CD4-positive, alpha-beta T cell treated with Interleukin-15 for 4 hours (primary cell): ENCODE measurements at regions not wholly inside any gene's neighbourhood (a gene's known extent, or its start where the extent isn't known, plus 50 kb on each side); places are given as distances from the start of the nearest gene placed in this dataset.
"Not testable (repeated sequence)": the region's sequence is repeated elsewhere in the genome, so short reads cannot be mapped to it uniquely, and the experiment has no call there.

Experiments used
- DNase-seq: peaks from one replicate; pipeline ENCODE4 v3.0.0-alpha.2; 2020; ENCODE audit warnings: low spot score

GRCh38 chrX:31014474-31014873, 57.4 kb downstream of the FTHL17 start:
- not testable (repeated sequence) for DNase-seq

DNA sequence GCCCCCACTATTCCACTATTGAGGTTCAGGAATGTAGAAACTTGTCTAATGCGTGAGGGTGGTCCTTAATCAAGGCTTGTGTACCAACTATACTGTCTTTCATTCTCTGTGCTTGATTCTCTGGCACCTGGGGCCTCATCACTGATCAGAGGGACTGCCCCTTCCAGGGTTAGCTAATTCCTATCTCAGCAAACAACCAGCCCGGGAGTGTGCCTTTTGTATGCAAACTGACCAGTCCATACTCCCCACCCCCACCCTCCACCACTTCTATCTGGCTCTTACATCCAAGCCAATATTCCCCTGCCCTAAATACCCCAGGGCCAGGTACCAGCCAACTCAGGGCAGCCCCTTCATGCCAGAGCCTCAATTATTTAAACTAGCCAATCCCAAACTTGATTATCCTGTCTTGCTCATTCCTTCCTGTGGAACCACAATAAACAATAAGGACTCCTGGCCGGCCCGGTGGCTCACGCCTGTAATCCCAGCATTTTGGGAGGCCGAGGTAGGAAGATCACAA, 59.3 kb downstream of the FTHL17 start:
- no peak for DNase-seq

DNA sequence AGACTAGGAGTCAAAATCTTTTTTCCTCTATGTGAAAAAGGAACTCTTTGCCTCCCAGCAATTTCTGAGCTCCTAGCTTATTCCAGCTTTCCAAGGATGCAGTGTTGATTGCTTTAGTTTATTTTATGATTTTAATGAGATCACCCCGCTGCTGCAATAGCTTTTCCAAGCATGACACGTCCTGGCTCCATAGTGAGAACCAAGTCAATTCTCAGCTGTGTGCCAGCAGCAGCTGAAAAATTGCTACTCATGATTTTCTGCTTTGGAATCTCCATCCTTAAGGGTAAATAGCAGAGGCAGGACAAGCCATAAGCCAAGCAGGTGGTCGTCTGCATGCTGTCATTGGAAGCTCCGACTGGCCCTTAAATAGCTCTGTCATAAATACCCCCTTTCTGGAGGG, 64.5 kb downstream of the FTHL17 start:
- DNase-seq, result no peak

- no peak for DNase-seq
These were observed 65.8 kb downstream of the FTHL17 start for GRCh38 chrX:31006027-31006426.

- DNase-seq, result no peak
These were observed 74.4 kb downstream of the FTHL17 start for GRCh38 chrX:30997411-30997810.

- DNase-seq, result no peak
These were observed 76.1 kb downstream of the FTHL17 start for GRCh38 chrX:30995705-30996104.

DNA sequence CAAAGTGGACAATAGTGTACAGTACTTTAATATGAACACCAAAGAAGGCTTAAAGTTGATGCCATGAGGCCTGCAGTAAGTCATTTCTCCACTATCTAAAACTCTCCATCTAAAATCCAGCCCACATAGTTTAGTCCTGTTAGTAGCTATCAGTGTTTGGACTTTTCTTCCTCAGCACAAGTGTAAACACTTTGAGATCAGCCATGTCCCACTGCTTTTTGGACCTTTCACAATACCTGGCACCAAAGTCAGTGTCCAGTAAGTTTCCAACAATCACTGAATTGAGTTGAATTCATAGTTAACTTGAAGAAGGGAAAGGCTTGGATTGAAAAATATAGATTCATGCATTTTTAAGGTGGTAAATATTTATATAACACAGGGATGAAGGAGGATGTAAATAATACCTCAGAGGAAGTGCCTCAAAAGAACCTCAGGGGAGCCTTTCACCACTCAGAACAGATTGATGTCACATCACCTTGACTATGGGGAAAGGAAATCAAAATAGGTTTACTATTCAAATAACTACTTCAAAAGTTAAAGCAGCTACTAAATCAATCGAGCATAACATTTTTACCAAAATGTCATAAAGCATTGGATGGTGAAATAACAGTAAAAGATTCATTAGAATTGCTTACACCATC, 76.7 kb downstream of the FTHL17 start:
- no peak for DNase-seq

- not testable (repeated sequence) for DNase-seq
These were observed 77.8 kb downstream of the FTHL17 start for GRCh38 chrX:30994018-30994417.

DNA sequence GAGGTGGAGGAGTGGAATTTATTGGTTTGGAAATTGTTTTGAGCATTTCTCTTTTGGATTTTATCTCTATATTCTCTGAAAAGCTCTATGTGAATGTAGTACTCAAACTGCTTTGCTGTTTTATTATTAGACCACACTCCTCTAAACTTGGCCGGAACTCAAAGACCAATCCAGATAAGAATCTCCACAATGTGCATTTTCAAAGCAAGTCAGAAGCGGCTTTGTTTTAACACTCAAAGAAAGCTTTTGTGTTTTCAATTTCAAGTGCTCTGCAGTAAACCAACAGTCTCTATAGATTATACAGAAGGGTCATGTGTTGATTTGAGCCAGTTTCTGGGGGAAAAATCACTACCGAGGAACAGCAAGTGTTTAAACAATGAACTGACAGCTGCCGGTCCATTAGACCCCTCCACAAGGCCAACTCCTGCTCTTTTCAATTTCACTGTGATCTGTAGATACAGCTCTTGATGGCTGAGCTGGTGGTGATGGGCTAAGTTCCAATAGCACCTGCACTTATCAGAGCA, 79.4 kb downstream of the FTHL17 start:
- DNase-seq, result no peak

GRCh38 chrX:30990361-30990760, 81.5 kb downstream of the FTHL17 start:
- no peak for DNase-seq

GRCh38 chrX:30982467-30982866, 89.4 kb downstream of the FTHL17 start:
- no peak for DNase-seq

DNA sequence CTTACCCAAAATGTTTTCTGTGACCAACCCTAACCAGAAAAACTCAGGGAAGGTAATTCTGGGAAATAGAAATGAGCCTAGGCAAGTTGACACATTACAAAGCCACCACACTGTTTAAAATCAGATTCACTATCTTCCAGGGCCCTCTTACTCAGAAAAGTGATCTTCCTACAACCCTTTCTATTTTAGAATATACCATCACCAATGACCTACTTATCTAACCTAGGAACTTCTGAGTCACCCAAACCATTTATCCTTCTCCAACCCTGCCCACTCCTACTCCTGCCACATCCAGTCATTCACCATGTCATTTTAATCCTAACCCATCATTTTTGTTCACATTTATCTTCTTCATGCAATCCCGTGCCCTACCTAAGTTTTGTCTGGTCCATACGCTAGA, 89.9 kb downstream of the FTHL17 start:
- no peak for DNase-seq

DNA sequence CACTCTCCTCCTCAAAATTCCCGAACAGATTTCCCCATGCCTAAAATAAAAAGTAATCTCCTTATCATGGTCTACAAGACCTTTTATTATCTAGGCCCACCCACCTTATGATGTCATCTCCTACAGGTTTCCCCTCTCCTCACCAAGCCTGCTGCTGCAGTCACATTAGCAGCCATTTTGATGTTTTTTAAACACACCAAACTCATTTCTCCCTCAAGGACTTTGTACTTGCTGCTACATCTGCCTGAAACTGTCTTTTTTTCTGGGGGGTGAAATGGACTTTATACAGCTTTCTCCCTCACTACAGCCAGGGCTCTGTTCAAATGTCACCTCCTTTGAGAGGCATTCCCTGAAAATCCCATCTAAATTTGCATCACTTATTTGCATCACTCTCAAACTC, 90.2 kb upstream of the TAB3 start:
- no peak for DNase-seq

DNA sequence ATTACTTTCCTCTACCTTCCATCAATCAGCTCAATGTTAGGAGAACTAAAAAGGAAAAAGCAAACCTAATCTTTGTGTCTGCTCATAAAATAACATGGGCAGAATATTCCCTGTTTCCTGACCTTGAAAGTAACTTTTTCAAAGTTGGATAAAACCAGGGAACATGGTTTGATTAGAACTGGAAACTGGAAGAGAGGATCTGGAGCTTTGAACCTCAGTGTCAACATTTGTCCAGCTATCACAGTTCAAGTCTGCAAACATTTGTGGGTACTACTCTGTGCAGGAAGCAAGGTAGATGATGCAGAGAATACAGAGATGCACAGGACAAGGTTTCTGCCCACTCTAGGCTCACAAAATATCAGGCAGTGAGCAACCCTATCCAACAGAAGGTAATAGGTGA, 86.4 kb upstream of the TAB3 start:
- no peak for DNase-seq

- no peak for DNase-seq
These were observed 84.9 kb upstream of the TAB3 start for GRCh38 chrX:30973784-30974427.

DNA sequence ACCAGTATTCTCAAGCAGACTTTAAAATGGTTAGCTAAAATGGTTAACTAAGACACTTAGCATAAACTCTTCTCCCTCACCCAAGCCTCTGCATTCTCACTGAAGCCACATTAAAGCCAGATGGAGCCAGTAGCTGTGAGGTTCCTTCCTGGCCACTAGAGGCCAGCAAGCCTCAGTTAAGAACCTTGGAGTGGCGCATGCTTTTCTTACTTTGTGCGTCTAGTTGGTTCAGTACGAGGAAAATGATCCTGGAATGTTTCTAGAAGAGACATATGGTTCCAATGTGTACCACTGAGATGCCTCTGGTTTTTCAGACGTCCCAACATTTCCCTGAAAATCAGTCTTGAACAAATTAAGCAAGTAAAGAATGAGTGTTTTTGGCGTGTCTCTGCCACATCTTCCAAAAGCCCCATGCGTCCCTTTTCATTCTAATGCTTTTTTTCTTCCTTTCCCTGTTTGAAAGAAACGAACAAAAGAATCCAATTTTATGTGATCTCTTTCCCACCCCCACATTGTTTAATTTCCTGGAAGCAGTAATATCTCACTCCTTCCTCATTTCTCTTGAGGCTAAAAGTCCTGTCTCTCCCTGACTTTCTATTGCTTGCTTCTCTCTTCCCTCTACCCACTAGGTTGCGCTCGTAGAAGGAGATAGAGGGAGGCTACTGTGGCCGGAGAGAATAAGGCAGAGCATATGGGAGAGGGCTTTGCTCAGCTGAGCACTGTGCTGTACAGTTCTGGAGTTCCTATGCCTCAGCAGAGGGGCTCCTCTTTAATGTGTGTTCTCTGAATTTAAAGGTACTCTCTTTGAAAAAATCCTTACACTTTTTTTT, 82.9 kb upstream of the TAB3 start:
- DNase-seq, result peak; percentile 8

GRCh38 chrX:30967516-30967915, 78.5 kb upstream of the TAB3 start:
- DNase-seq, result no peak

DNA sequence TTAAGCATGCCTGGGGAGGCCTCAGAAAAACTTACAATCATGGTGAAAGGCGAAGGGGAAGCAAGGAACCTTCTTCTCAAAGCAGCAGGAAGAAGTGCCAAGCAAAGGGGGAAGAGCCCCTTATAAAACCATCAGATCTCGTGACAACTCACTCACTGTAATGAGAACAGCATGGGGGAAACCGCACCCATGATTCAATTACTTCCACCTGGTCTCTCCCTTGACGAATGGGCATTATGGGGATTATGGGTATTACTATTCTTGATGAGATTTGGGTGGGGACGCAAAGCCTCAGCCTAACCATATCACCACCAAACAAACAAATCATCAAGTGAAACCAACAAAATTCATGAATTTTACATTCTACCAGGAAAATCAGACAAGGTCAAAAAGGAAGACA, 76.7 kb upstream of the TAB3 start:
- no peak for DNase-seq

GRCh38 chrX:30961387-30962174, 72.5 kb upstream of the TAB3 start:
- no peak for DNase-seq

DNA sequence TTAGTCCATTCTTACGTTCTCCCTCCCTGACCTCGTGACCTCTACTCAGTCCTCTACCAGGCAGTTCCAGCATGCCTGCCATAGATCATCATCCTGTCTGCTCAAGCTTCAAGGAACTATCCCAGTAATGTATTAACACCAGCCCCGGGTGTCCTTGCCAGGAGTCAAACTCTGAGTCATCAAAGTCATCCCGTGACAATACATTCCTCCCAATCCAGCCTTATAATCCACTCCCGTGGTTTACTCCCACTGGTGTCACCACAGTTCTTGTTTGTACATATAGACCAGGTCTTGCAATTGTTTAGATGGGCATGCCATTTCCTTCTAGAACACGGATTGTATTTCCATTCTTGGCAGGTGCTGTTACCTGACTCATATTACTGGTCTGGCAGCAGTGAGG, 68.7 kb upstream of the TAB3 start:
- no peak for DNase-seq

DNA sequence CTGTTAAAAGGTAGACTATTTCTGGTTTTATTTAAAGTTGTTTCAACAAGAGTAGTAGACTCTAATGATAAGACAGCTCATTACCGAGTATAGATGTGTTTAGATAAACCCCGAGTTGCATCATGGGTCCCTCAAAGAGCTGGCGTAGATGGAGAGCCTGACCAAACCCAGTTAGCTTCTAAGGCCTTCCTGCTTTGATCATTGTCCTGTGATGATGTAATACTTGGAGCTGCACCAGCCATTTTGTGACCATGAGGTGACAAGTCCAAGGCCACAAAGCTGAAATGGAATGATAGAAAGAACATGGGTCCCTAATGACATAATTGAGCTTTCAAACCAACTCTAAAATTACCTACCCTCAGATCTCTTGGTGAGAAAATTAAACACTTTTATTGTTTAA, 66.6 kb upstream of the TAB3 start:
- no peak for DNase-seq

GRCh38 chrX:30951003-30951402, 61.9 kb upstream of the TAB3 start:
- DNase-seq, result no peak
